Endometrial microvascular endothelial cells (primary cell): ENCODE measurements at regions not wholly inside any gene's neighbourhood (a gene's known extent, or its start where the extent isn't known, plus 50 kb on each side); places are given as distances from the start of the nearest gene placed in this dataset.

Experiments used
- in situ Hi-C: cut with HindIII; loops from 2 replicates; pipeline ENCODE4 v1.10.0; 2017; ENCODE audit warnings: low sequenced_read_pairs, low pct_unique_long_range_greater_than_20kb; ENCODE audit errors: inconsistent ontology term

DNA sequence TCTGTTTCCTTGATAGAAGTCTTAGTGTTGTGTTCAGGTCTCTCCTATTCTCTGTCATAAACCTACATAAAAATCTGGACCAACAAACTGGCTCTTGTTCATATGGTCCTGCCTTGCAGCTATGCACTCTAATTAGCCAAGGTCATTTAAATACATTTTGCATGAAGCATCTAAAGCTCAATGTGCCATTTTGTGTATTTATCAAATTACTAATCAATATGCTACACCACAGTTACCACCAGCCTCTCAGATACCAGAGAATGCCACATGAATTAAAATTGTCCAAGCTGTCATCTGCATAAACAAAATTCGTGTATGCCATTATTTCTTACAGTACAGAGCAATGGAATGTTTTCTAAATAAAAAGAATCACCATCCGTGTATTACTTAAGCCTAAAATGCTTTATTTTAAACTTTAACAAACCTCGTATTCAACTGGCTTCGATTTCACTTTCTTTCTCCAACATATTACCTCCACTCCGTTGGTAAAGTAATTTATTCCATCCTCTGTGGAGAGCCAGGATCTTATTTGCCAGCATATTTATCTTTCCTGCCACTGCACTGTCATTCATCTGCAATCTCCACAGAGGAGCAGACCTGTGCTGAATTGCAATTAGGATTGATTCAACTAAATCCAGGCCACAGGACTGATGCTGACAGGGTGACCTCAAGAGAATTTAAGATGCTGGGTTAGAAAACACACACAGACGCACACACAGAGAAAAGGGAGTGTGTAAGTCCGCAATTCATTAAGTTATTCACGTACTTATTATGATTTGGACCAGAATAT lies 284.1 kb upstream of the FOXG1 start:
- in situ Hi-C loops, result no loop called here

DNA sequence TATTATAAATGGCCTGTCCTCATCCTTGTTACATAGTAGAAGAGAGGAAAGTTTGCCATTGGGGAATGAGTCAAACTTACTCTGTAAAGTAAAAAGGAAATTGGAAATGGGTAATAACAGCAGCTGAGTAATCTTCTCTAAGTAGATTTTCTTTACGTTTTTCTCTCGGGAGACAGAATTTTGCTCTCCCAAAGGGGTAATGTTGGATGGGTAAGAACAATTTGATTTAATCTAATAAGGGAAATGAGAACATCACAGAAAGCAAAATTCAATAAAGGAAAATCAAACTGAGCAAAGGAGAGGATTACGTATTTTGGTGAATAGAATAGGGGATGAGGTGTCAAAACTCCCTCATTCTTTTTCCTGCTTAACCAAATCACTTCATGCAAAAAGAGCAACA lies 283.1 kb upstream of the FOXG1 start:
- in situ Hi-C loops, result no loop called here

GRCh38 chr14:28488684-28489083 lies 277.9 kb upstream of the FOXG1 start:
- in situ Hi-C loops, result no loop called here

DNA sequence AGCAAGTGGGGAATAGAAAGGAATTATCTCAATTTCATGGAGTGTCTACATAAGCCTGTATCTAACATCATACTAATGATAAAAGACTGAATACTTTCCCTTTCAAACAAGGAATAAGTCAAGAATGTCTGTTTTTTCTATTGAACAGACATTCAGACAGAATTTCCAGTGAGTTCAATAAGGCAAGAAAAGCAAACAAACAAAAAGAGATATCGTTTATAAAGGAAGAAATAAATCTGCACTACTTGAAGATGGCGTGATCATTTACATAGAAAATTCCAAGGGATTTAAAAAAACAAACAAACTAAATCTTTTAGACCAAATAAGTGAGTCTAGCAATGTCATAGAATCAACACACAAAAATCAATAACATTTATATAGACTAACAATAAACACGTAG lies 273.1 kb upstream of the FOXG1 start:
- in situ Hi-C loops, result no loop called here

GRCh38 chr14:28494196-28494595 lies 272.4 kb upstream of the FOXG1 start:
- in situ Hi-C loops, result no loop called here

GRCh38 chr14:28496364-28496763 lies 270.2 kb upstream of the FOXG1 start:
- in situ Hi-C loops, result no loop called here

DNA sequence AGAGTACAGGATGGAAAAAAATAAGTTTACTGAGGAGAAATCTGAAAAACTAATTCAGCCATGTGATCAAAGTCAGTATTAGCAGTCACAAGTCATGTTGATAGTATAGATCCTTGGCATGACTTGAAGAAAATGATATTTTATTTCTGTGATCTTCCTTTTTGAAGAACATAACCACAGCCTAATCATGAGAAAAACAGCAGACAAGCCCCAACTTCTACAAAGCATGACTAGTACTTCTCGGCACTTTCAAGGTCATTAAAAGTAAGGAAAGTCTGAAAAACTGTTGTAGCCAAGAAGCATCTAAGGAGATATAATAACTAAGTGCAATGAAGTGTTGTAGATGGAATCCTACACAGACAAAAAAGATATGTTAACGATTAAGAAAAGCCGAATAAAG lies 264.1 kb upstream of the FOXG1 start:
- in situ Hi-C loops, result no loop called here

DNA sequence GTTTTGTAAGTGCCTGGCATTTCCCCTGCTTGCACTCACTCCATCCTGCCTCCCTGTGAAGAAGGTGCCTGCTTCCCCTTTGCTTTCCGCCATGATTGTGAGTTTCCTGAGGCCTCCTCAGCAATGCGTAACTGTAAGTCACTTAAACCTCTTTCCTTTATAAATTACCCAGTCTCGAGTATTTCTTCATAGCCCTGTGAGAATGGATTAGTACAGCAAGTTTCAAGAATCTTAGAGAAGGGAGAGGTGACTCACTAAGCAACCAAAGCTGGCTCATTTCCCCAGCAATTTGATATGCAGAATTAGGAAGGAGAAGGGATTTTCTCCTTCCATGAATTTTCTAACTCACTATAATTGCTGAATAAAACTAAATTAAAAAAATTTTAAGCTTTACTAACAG lies 251.0 kb upstream of the FOXG1 start:
- in situ Hi-C loops, result no loop called here

DNA sequence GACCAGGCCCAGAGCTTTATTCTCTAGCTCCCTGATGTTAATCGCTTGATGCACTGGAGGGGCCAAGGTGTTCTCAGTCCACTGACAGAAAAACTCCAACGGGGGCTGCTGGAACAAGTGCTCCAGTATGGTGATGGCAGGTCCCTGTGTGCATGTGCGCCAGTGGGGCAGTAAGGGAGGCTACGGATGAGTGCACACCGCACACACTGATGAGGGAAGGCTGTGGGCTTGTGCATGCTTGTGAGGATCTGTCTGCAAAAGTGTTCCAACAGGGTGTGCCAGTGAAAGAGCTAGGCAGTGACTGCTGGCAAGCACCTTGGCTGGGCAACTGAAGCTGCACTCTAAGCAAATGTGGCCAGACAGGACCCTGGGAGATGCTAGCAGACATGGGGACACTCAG lies 229.7 kb upstream of the FOXG1 start:
- in situ Hi-C loops, result no loop called here

GRCh38 chr14:28542040-28542439 lies 224.5 kb upstream of the FOXG1 start:
- in situ Hi-C loops, result no loop called here

DNA sequence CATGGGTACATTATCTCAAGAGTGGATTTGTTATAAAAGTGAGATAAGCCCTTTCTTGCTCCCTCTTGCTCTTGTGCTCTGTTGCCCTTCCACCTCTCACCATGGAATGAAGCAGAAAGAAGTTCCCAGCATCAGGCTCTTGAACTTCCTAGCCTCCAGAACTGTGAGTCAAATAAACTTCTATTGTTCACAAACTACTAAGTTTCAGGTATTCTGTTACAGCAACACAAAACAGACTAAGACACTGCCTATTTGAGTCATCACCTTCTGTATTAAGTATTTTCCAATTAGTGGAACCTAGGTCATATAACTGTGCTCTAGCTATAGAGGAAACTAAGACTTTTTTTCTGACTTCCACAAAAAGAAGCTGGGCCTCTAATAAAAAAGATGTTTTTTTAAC lies 201.2 kb upstream of the FOXG1 start:
- in situ Hi-C loops, result no loop called here

DNA sequence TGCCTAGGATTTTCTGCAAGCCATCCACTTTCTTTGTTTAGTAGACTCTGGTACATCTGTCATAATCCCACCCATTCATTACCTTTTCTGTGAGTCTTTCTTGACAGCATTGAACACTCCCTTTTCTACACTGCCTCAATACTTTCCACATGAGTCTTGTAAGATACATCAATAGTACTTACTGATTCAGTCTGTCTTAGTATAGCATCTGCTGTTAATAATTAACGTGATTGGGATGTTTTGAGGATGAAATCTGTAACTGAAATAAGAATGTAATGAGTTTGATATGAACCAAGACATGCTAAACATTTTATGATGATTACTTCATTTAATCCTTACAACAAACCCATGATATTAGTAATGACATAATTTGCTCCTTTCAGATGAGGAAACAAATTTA lies 196.2 kb upstream of the FOXG1 start:
- in situ Hi-C loops, result no loop called here

DNA sequence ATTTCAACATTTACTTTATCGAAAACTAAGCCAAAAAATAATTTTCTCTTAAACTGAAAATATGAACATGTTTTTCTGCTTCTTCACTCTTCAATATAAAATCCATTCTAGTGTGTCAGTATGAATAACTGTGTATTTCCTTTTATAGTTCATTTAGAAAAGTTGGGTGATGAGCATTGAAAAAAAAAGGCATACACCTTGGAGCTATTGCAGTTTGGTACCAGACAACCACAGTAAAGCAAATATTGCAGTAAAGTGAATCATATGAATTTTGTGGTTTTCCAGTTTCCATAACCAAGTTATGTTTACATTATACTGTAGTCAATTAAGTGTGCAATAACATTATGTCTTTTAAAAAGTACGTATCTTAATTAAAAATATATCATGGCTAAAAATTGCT lies 195.0 kb upstream of the FOXG1 start:
- in situ Hi-C loops, result no loop called here

GRCh38 chr14:28576523-28576922 lies 190.1 kb upstream of the FOXG1 start:
- in situ Hi-C loops, result no loop called here

GRCh38 chr14:28577187-28577586 lies 189.4 kb upstream of the FOXG1 start:
- in situ Hi-C loops, result no loop called here

GRCh38 chr14:28577711-28578131 lies 188.9 kb upstream of the FOXG1 start:
- in situ Hi-C loops, result no loop called here

DNA sequence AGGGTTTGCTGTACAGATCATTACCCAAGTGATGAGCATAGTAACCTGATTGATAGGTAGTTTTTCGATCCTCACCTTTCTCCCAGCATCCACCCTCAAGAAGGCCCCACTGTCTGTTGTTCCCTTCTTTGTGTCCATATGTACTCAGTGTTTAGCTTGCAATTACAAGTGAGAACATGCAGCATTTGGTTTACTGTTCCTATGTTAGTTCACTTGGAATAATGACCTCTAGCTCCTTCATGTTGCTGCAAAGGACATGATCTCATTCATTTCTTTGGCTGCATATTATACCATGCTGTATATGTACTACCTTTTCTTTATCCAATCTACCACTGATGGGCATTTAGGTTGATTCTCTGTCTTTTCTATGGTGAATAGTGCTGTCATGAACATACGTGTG lies 181.6 kb upstream of the FOXG1 start:
- in situ Hi-C loops, result no loop called here

GRCh38 chr14:28589792-28590191 lies 176.8 kb upstream of the FOXG1 start:
- in situ Hi-C loops, result no loop called here

GRCh38 chr14:28596391-28596790 lies 170.2 kb upstream of the FOXG1 start:
- in situ Hi-C loops, result no loop called here

GRCh38 chr14:28599191-28599590 lies 167.4 kb upstream of the FOXG1 start:
- in situ Hi-C loops, result no loop called here

- in situ Hi-C loops, result no loop called here
These were observed 167.0 kb upstream of the FOXG1 start for GRCh38 chr14:28599605-28600004.
